ENCODE measurements at regions not wholly inside any gene's neighbourhood (a gene's known extent, or its start where the extent isn't known, plus 50 kb on each side); places are given as distances from the start of the nearest gene placed in this dataset.
"Not testable (repeated sequence)": the region's sequence is repeated elsewhere in the genome, so short reads cannot be mapped to it uniquely, and the experiment has no call there.

DNA sequence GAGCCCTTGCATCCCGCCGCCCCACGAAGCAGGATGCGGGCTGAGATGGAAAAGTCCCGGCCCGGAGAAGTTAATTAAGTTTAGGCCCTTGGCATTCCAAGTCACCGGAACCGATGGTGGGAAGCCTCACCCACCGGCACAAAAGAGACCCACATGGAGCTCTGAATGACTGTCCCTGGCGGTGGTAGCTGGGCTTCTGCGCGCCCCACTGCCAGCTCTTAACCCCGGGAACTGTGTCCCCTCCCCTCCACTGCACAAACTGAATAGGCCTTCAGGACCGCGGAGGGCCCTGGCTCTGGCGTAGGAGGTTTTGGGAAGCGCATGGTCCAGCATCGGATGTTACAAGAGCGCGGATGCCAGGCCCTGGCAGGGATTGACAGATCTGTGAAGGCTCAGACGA is 291.1 kb upstream of the TUT7 start:
- DNase-seq = no peak

DNA sequence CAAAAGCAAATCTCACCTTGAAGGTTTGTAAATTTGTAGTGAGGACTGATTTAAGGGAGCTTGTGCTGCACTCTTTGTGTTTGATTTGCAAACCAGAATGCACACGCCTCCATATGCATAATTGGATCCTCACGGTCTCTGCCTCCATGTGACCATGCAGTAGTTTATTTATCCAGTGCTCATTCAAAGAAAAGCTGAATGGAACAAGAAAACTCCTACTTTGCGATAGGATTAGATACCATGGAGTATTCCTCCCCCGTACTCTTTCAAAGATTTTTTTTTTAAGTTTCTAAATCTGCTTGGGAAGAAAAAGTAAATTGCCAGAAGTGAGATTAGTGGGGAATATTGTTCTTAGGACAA is 290.4 kb upstream of the TUT7 start:
- no peak for DNase-seq

DNA sequence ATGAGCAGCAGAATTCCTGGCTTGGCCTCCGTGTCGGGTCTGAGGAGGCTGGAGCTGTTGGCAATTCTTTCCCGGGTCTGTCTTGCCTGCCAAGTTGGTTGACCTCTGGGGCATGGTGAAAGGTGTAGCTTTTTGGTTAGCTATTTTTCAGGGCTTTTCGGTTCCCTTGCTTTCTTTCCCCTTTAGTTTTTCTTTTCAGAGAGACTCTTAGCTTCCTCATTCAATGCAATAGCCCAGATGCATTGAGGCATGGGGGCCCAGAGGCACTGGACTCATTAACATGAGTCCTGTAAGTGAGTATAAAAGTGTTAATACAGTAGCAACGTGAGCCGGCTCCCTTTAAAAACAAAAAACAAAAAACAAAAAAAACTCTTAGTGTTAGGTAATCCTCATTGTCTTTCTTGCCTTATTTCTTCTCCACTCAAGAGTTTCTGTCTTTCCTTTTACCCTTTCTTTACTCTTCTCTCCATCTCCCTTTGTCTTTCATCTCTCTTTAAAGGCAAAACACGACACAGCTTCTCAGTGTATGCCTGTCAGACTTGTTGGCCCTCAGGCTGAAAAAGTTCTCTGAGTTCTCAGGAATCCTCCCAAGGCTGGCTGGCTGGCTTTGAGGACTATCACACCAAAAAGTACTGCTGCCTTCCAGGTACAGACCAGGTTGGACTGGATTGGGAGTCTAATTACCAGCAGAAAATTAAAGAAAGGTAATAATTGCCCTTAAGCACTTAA is 289.9 kb upstream of the TUT7 start:
- DNase-seq = no peak

DNA sequence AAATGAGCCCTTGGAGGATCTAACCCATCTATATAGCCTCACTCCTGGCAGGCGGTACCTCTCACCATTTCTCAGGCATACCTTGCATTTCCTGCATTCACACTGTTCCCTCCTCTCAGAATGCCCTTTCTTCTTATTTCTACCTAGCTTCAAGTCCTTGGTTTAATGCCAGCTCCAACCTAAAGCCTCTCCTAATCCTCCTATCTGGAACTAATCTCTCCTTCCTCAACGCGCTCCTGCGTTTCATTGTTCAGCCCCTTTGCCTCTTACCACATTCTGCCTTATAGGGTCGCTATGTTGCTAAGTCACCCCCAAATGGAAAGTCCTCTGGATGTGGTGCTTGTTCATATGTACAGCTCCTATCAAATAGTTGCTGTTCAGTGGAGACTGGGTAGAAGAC is 288.5 kb upstream of the TUT7 start:
- no peak for DNase-seq

DNA sequence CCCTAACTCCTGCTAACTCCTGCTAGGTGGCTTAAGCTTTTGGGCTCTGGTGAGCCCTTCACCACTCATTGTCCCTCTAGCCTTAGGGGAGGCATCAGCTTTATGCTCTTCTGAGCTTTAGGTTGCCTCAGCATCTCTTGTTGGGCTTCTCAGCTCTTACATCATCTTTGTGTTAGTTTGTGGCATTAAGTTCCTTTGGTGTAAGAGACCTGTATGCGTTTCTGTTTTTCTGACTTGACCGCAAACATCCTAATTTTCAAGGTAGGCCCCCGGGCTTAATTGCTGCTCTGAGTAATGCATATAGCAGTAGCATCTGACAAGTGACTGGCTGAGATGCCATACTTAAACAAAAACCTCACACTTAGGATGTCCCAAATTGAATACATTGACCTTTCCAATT is 287.8 kb upstream of the TUT7 start:
- no peak for DNase-seq

DNA sequence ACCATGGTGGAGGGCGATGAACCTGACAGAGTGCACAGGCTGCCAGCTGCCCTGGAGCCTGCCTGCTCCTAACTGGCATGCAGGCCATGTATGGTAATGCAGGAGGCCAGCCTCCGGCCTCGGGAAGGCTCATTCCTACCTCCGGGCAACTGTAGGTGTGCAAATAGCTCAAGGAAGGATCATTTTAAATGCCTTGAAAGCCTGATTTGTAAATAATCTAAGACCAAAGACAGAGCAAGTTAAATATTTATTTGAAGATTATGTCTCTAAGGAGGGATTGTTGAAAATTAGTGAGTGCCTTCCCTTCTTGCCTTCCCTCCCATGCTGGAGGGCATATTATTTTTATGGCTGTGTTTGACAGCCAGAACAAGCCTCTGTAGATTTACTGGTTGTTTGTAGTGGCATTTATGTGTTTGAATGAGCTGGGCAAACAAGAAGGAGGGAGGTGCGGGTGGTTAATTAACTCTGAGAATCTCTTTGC is 285.7 kb upstream of the TUT7 start:
- no peak for DNase-seq

DNA sequence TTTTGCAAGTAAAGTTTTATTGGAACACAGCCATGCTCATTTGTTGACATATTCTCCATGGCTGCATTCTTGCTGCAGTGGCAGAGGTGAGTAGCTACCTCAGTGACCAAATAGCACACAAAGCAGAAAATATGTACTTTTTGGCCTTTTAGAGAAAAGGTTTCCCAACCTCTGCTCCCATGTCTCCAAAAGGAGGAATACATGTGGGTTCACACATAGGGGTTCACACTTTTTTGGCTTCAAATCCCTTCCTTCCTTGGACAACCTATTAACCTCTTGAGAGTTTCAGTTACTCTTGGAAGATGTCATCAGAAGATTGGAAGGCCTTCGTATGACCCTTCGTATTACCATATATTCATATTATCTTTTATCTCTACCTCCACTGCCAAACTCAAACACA is 285.1 kb upstream of the TUT7 start:
- no peak for DNase-seq

DNA sequence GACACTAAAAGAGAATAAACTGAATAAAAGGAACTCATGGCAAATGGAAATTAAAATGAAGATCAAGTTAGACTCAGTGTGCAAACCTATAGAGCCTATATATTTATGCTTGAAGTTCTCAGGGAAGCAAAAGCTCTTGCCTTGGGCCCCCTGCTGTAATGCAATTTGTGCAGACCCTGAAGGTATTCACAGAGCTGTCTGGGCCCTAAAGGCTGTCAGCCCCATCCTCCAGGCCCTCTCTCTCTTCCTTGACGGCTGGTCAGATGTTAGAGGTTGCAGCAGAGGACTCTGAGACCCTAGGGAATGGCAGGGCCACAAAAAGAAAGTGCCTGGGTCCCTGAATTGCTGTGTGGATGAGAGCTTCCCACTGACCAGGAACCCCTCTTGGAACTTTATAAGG is 283.9 kb upstream of the TUT7 start:
- no peak for DNase-seq

DNA sequence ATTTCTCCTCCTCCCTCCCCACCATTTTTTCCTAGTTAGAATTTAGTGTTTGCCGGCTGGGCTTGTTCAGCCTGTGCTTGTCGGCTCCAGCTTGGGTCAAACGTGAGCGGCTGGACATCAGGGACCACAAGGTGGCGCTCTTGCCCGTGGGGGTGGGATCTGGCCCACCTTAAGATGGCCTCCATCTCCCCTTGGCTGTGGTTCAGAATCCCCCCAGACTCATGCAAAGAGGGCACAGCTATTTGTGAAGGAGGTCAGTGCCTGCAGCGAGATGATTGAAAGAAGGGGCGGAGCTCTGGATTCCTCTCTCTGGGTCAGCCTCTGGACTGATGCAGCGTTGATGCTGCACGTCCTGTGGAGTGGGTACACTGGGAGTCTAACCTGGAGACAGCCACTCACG is 283.3 kb upstream of the TUT7 start:
- peak; percentile 28 for DNase-seq

DNA sequence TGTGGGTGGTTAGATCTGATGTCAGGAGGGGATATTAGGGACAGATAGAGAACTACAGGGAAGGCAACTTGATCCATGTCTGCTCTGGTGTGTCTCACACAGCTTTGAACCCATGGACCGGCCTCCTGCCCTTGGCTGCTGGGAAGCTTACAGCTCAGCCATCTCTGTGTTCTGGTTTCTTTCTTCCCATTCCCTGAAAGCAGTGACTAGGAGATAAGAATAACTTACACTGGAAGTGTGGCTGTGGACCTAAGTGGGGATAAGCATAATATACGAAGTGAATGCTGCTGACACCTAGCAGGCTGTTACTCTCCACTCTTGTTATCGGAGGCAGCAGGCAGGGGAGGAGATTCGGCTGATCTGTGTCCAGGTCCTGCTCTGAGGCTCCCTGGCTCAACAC is 282.3 kb upstream of the TUT7 start:
- DNase-seq = no peak

DNA sequence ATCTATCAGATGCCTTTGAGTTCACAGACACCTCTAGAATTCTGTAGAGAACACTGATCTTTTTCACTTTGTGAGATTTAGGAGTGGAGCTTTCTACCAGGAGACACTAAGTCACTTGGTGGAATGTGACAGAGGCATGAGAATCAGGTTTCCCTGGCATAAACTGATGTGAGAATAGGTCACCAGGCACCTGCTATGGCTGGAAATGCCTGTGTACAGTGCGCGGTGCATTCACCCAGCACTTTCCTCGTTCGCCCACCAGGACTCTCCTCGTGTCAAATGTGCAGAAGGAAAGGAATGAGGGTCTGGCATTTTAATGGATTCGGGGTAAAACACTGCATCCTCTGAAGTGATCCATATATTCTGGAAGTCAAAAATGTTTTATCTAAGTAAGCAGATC is 281.8 kb upstream of the TUT7 start:
- no peak for DNase-seq

DNA sequence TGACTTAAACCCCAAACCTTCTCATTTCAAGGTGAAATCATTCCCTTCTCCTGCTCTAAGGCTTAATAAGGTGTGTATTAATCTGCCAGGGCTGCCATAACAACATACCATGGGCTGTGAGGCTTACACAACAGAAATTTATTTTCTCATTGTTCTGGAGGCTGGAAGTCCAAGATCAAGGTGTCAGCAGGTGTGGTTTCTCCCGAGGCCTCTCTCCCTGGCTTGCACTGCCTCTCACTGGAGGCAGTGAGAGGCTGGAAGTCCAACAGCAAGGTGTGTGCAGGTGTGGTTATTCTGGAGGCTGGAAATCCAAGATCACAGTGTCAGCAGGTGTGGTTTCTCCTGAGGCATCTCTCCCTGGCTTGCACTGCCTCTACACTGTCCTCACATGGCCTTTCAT is 280.3 kb upstream of the TUT7 start:
- no peak for DNase-seq

DNA sequence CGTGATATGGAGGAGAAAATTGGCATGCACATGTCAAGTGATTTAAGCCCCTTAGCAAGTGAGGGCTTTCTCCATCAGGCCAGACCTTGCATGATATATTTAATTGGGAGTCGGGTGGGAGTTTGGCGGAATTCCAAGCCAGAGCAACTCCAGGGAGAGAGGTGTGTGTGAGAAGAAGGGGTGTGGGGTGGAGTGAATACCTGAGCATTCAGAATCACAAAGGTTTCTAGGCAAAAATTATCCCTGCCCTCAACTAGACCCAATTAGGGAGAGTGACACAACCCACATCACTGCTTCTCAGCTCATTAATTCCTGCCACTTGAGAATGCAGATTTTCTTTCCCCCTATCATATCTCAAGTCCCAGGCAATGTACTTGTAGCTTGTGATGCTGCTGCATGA is 279.7 kb upstream of the TUT7 start:
- DNase-seq = no peak

DNA sequence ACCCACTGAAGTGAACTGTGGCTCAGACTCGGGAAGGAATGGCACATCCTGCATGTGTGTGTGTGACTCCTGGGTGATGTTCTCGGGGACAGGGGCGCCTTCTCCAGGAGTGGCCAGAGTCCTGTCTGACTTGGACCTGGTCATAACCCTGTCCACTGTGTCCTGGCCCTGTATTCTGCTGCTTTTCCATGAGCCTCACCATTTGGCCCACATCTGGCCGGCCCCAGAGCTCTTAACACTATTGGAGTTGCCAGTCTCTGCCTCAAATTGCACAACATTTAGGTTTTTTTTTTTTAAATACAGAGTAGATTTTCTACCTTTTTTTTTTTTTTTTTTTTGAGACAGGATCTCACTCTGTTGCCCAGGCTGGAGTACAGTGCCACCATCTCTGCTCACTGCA is 278.3 kb upstream of the TUT7 start:
- no peak for DNase-seq

DNA sequence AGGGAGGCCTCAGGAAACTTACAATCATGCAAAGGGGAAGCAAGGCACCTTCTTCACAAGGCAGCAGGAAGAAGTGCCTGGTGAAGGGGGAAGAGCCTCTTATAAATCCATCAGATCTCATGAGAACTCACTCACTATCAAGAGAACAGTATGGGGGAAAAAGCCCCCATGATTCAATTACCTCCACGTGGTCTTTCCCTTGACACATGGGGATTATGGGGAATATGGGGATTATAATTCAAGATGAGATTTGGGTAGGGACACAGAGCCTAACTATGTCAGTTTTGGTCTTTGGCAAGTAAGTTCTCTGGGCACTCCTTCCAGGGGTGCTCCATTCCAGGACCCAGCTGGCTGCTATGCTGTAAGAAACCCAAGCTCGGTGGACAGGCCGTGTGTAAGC is 275.3 kb upstream of the TUT7 start:
- DNase-seq = no peak

DNA sequence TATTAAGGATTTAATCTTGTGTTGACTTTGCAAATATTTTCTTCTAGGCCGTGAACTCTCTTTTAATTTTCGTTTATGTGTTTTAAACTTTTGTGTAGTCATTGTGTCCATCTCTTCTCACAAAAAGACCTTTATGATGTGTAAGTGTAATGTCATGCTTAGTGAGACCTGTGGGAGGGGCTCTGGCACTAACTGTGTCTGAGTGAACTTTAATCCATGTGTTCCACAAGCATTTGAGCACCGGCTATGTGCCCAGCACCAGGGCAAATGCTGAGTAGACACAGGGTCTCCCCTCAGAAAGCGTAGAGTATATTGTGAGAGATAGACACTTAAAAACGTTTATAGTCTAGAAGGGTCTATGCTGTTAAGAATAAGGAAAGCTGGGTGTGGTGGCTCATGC is 272.6 kb upstream of the TUT7 start:
- DNase-seq = no peak

DNA sequence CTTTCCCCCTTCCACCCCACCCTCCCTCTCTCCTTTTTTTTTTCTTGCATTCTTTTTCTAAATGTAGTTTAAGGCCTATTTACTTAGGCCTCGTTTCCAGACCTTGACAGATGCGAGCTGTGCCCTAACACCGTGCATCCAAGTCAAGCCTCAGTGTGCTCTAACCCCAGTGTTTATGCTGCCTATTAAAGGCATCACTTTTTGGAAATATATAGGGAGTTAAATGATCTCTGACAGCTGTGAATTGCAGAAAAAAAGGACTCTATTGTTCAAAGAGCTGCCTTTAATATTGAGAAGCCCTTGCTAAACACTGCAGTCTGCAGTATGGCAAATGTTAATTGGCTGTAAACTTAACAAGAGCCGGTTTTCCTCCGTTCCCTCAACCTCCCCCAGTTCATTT is 270.4 kb upstream of the TUT7 start:
- no peak for DNase-seq

DNA sequence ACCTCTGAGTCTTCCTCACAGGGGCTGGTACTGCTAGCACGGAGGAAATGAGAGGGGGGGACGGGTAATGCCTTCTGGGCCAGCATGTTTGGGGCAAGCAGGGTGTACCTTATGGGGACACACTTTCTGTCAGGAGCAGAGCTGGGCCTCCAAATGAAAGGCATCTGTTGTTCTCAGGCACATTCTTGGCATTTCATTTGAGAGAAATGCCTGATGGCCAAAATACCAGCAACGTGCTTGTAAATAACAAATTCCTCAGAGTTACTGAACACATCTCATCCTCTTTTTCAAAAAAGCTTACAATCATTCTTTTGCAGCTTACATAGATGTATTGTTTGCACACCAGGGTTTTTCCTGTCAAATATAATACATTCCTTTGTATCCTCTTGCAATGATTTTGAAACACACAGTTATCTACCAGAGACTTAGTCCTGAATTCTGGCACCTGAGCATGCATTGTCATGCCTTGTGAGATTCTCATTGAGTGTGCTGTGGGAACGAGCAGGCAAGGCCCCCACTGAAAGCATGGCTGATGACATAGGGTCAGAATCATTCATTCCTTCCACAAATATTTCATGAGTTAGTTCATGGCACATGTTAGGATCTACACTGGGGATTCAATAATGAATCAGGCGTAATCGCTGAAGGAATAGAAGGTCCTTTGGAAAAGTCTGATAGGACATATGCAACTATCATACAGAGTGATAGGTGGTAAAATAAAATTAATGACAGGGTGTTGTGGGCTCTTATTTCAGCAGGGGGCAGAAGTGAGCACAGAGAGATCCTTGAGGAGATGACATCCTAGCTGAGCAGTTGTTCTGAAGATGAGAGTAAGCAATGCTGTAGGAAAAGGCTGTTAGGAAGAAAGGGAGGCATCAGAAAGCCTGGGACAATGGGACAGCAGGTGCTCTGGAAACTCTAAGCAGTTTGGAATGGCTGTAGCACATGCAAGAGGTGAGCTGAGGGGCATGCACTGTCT is 260.9 kb upstream of the TUT7 start:
- peak; percentile 15 for DNase-seq

DNA sequence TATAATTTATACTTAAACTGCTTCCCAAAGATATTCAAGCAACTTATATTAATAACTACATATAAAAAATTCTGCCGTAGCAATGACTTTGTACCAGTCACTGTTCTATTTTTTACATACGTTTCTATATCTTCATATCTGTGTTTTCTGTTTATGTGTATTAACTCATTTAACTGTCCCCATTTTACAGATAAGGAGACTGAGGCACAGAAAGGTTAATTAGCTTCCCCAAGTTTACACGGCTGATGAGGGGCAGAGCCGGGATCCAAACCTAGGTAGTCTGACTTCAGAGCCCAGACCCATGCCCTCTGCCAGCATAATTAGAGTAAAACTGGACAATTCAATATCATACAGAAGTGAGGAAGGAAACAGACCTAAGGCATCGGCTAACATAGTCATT is 259.7 kb upstream of the TUT7 start:
- DNase-seq = no peak

DNA sequence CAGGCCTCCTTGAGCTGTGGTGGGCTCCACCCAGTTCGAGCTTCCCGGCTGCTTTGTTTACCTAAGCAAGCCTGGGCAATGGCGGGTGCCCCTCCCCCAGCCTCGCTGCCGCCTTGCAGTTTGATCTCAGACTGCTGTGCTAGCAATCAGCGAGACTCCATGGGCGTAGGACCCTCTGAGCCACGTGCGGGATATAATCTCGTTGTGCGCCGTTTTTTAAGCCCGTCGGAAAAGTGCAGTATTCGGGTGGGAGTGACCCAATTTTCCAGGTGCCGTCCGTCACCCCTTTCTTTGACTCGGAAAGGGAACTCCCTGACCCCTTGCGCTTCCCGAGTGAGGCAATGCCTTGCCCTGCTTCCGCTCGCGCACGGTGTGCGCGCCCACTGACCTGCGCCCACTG is 257.3 kb upstream of the TUT7 start:
- not testable (repeated sequence) for DNase-seq

DNA sequence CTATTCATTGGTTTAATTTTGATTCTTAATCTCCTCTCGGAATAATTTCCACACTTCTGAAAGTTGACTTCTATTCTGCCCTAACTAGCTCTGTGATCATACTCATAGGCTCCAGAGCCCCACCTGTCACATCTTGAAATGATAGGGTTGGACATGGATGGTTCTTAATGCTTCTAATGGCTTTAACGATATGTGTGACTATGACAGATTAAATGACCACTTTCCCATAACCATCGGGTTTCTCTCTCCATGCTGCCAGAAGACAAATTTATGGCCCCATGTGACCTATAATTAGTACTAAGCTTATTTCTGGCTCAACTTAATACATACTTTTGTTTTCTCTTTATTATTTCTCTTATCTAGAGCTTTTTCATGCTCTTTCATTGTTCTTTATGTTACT is 251.1 kb upstream of the TUT7 start:
- DNase-seq = no peak

DNA sequence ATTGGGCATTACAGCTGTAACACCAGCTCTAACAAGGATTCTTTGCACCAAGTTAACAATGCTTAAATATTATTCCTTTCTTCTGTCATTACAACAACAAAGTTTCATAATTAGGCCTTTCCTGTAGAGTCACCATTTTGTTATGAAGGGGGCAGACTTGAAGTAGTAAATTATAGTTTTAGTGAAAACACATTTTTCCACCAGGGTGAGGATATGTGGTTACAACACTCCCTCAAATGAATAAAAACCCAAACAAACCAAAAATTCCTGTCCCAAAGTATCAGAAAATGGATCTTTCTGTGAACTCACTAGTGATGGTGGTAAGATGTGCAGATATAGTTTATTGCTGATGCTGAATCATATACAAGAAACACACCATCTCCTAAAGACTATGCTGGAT is 250.5 kb upstream of the TUT7 start:
- DNase-seq = no peak

DNA sequence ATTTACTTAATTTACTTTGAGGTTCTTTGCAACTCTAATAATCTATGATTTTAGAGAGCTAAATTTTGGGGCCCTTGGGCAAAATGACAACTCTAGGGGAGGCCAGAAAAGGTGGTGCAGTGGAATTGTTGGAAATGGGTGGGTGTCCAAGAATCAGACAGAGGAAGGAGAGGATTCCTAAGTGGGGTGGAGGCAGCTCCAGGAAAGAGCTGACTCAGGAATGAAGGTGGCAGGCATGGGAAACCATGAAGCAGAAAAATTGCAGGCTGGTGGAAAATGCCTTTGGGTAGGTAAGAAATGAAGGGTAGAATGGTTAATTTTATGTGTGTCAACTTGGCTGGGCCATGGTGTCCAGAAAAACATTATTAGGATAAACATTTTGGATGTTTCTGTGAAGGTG is 248.5 kb upstream of the TUT7 start:
- no peak for DNase-seq

DNA sequence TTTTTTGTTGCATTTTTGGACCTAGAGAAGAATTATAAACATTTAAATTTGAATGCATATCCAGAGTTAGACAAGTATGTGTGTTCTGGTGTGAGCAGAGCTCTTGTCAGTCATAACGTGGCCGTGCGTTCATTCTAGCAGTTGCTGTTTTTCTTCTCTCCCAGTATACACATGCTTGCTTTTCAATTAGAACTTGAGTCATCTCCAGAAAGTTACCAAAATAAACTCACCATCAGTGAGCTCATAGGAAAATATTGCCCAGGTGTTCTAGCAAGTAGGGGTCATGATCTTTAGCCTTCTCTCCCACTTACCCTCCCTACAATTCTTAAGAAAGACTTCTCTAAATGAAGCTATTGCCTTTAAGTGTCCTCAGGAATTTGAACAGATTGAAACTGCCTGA is 247.5 kb upstream of the TUT7 start:
- no peak for DNase-seq
